HG03064 (cell line): ENCODE measurements at regions not wholly inside any gene's neighbourhood (a gene's known extent, or its start where the extent isn't known, plus 50 kb on each side); places are given as distances from the start of the nearest gene placed in this dataset.
"Not testable (repeated sequence)": the region's sequence is repeated elsewhere in the genome, so short reads cannot be mapped to it uniquely, and the experiment has no call there.

ENCODE experiments used
- ATAC-seq: cut with Tn5 transposase; IDR thresholded peaks from one replicate; pipeline ENCODE4 v1.9.1; 2021; ENCODE audit warnings: low read depth; ENCODE audit not compliant: unreplicated experiment

GRCh38 chr10:27349987-27350386 lies 109.4 kb upstream of the ACBD5 start:
- no peak for ATAC-seq

- not testable (repeated sequence) for ATAC-seq
Measured at GRCh38 chr10:27347827-27348207, 107.2 kb upstream of the ACBD5 start.

DNA sequence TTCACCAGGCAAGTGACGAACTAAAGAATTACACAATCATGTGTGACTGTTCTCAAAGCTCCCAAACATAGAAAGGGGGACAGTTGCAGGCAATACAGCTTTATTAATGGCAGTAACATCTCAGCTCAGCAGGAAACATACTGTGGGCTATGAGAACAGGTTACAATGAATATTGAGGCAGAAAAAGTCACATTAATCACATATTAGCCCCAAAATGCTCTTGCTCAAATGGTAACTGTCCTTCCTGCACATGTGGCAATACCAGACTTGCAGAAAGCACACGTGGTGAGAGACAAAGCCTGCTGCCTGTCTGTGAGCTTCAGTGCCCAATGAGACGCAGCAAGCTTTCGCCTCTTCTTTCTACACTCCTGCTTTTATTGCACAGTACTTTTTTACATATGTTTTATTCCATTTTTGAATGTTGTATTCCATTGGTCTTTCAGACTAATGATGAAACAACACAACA lies 104.9 kb upstream of the ACBD5 start:
- no peak for ATAC-seq

DNA sequence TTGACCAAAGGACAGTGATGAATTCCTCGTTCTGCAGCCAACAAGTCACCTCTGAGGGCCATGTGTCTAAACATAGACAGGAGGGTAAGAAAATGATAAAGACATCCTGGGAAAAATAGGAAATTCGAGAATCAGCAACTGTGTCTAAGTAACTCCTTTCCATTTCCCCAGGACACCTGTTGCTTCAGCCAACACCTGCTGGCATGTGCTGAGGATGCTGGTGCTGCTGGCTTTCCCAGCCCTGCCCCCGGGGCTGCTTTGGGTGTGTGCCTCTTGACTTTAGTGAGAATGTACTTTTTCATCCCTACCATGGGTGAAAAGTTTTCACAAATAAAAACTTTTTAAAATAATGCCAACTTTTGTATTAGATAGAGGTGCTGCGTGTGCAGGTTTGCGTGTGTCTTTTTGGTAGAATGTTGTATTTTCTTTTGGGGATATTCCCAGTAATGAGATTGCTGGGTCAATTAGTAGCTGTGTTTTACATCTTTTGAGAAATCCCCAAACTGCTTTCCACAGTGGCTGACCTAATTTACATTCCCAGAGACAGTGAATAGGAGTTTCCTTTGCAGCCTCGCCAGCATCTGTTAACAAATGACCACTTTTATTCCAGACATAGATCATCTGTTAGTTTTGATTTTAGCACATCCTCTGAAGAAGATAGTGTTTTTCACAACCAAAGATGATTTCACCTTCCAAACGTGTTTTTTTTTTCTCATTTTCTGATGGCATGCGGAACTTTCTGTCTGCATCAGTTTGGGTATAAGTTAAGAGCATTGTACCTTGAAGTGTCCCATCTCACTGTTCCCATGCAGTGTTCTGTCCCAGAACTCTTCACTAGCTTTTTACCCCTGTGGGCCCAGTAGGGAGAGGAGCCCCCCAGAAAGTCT lies 104.2 kb upstream of the ACBD5 start:
- no peak for ATAC-seq

GRCh38 chr10:27341001-27341400 lies 100.4 kb upstream of the ACBD5 start:
- ATAC-seq: no peak

GRCh38 chr10:27335246-27335645 lies 94.6 kb upstream of the ACBD5 start:
- ATAC-seq: not testable (repeated sequence)

GRCh38 chr10:27330074-27330473 lies 89.5 kb upstream of the ACBD5 start:
- ATAC-seq: no peak

DNA sequence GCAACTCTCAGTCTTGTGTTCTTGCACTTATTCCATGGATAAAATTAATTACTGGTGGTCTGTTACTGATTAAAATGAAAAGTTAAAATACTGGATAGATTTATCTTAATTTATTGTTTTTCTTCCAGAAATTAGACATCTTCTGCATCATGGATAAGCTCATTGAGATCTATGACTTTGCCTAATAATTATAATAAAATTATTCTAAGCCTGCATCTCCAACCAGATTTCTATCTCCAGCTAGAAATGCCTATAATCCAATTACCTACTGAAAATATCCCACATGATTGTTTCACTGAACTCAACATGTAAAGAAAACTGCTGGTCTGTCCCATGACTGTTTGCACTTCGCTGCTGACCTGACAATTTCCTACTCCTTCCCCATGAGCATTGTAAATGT lies 88.3 kb upstream of the ACBD5 start:
- no peak for ATAC-seq

DNA sequence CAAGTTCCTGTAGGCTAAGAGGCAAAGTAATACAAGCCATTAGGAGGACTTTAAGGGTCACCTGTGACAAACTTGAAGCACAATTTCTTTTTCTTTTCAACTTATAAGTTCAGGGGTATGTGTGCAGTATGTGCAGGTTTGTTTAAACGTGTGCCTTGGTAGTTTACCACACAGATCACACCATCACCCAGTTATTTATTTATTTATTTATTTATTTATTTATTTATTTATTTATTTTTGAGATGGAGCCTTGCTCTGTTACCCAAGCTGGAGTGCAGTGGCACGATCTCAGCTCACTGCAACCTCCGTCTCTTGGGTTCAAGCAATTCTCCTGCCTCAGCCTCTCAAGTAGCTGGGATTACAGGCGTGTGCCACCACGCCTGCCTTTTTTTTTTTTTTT lies 86.2 kb upstream of the ACBD5 start:
- not testable (repeated sequence) for ATAC-seq

- peak; percentile 68 for ATAC-seq
Measured at GRCh38 chr10:27319752-27320431, 79.3 kb upstream of the ACBD5 start.

GRCh38 chr10:27319139-27319538 lies 78.5 kb upstream of the ACBD5 start:
- not testable (repeated sequence) for ATAC-seq

DNA sequence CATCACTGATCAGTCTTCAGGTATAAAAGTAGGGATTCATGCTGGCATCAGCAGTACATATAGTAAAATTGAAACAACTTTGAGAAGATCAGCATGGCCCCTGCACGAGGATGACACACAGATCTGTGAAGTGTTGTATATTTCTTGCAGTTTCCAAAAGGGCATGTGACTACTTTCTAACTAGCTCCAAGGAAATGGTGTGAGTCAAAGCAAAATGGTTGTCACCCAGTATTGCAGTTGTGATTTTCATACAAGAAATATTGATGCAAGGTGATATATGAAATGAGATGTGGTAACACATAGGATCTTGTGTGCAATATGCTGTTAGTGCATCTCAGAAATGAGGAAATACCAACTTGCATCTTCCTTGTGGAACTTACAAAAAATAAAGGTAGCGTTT lies 74.5 kb upstream of the ACBD5 start:
- not testable (repeated sequence) for ATAC-seq

GRCh38 chr10:27313586-27313985 lies 73.0 kb upstream of the ACBD5 start:
- ATAC-seq: not testable (repeated sequence)

- ATAC-seq: no peak
Measured at GRCh38 chr10:27312854-27313253, 72.3 kb upstream of the ACBD5 start.

DNA sequence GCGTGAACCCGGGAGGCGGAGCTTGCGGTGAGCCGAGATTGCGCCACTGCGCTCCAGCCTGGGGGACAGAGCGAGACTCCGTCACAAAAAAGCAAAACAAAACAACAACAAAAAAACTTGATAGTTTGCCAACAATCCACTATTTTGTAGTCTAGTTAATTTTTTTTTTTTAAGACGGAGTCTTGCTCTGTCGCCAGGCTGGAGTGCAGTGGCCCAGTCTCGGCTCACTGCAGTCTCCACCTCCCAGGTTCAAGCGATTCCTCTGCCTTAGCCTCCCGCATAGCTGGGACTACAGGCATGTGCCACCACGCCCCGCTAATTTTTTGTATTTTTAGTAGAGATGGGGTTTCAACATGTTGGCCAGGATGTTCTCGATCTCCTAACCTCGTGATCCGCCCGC lies 71.2 kb upstream of the ACBD5 start:
- ATAC-seq: not testable (repeated sequence)

DNA sequence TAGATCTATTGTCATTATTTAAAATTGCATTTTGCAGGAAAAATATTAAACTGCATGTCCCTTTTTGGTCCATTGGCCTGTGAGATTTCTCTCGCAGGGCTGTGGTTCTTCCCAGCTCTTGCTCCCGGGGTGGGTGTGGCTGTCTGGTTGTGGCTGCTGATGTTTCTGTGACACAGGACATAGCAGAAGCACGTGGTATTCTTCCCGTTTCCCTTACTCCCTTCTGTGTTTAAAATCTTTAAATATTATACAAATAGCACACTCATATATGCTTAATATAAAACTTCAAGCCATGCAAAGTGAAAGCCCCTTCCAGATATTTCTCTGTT lies 57.9 kb upstream of the ACBD5 start:
- ATAC-seq: not testable (repeated sequence)

DNA sequence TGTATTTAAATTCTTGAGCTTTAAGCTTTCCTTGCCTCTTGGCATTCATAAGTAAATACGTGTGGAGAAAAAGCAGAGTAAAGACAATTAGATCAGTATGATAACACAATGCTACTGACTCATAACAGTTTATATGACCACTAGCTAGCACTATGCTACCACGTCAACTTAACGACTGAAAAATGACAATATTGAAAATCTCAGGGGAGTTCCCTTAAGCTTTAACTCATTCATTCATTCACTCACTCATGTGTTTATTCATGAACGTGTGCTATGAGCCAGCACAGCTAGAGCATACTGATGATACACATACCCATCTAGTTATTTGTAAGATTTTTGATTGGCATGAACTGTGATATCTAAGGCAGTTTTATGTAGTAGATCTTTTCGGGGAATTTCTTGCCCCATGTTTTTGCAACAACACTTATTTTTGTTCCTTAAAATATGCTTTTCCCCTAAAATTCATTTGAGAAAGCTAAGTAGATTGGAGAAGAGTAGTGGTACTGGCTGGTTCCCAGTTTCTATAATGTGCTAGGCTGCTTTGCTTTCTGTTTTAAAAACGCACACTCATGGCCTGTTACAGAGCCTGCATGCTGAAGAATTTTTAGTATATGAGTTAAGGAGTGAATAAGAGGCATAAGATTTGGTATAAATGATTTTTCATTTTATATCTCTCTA lies 57.4 kb upstream of the ACBD5 start:
- no peak for ATAC-seq

DNA sequence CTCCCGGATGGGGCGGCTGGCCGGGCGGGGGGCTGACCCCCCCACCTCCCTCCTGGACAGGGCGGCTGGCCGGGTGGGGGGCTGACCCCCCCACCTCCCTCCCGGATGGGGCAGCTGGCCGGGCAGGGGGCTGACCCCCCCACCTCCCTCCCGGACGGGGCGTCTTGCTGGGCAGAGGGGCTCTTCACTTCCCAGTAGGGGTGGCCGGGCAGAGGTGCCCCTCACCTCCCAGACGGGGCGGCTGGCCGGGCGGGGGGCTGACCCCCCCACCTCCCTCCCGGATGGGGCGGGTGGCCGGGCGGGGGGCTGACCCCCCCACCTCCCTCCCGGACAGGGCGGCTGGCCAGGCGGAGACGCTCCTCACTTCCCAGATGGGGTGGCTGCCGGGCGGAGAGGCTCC lies 55.7 kb upstream of the ACBD5 start:
- ATAC-seq: not testable (repeated sequence)

- ATAC-seq: not testable (repeated sequence)
Measured at GRCh38 chr10:27291253-27291895, 50.8 kb upstream of the ACBD5 start.
